Fibroblast of pulmonary artery (primary cell): ENCODE measurements at regions not wholly inside any gene's neighbourhood (a gene's known extent, or its start where the extent isn't known, plus 50 kb on each side); places are given as distances from the start of the nearest gene placed in this dataset.

Experiments used
- DNase-seq: peaks from one replicate; pipeline ENCODE4 v3.0.0-alpha.2; 2010; ENCODE audit warnings: low read depth
- H3K4me3 ChIP-seq: replicated peaks from 2 replicates; pipeline ENCODE4 v1.5.1; 2011; ENCODE audit warnings: low read depth, mild to moderate bottlenecking, control low read depth, low read length, moderate library complexity
- CTCF ChIP-seq: IDR thresholded peaks from 2 replicates; pipeline ENCODE4 v1.5.1; 2011; ENCODE audit warnings: mild to moderate bottlenecking, control low read depth, low read length, inconsistent platforms; ENCODE audit errors: missing control alignments

- no peak for DNase-seq
- no peak overlapping the region for H3K4me3 ChIP-seq
- TF ChIP-seq CTCF, result no peak
Observed at GRCh38 chr5:106909716-106910115, 761.0 kb downstream of the EFNA5 start.

GRCh38 chr5:106907979-106908378 lies 762.8 kb downstream of the EFNA5 start:
- no peak for DNase-seq
- TF ChIP-seq CTCF, result no peak
- no peak overlapping the region for H3K4me3 ChIP-seq

- no peak overlapping the region for H3K4me3 ChIP-seq
- DNase-seq, result no peak
- TF ChIP-seq CTCF, result no peak
Observed at GRCh38 chr5:106906199-106906598, 764.5 kb downstream of the EFNA5 start.

- DNase-seq, result peak; percentile 31
- H3K4me3 ChIP-seq, result no peak overlapping the region
- no peak for TF ChIP-seq CTCF
Observed at GRCh38 chr5:106894964-106895363, 775.8 kb downstream of the EFNA5 start.

GRCh38 chr5:106882035-106882434 lies 788.7 kb downstream of the EFNA5 start:
- no peak overlapping the region for H3K4me3 ChIP-seq
- DNase-seq, result no peak
- no peak for TF ChIP-seq CTCF

GRCh38 chr5:106880656-106881055 lies 790.1 kb downstream of the EFNA5 start:
- H3K4me3 ChIP-seq, result no peak overlapping the region
- no peak for TF ChIP-seq CTCF
- no peak for DNase-seq

GRCh38 chr5:106877881-106878280 lies 792.9 kb downstream of the EFNA5 start:
- no peak overlapping the region for H3K4me3 ChIP-seq
- no peak for DNase-seq
- no peak for TF ChIP-seq CTCF
